ENCODE measurements at regions not wholly inside any gene's neighbourhood (a gene's known extent, or its start where the extent isn't known, plus 50 kb on each side); places are given as distances from the start of the nearest gene placed in this dataset.

GRCh38 chr7:17689361-17689902, 250.9 kb downstream of the SNX13 start:
- no peak for DNase-seq (ENCODE audit: low spot score)

- DNase-seq (ENCODE audit: low spot score): no peak
Observed at GRCh38 chr7:17690030-17690429, 250.3 kb downstream of the SNX13 start.

- DNase-seq (ENCODE audit: low spot score): no peak
Observed at GRCh38 chr7:17696422-17696821, 243.9 kb downstream of the SNX13 start.

GRCh38 chr7:17697128-17697881, 243.0 kb downstream of the SNX13 start:
- no peak for DNase-seq (ENCODE audit: low spot score)

GRCh38 chr7:17699696-17700095, 240.6 kb downstream of the SNX13 start:
- DNase-seq (ENCODE audit: low spot score): no peak

- no peak for DNase-seq (ENCODE audit: low spot score)
Observed at GRCh38 chr7:17700138-17700537, 240.2 kb downstream of the SNX13 start.

- no peak for DNase-seq (ENCODE audit: low spot score)
Observed at GRCh38 chr7:17706275-17706674, 234.0 kb downstream of the SNX13 start.

- peak; percentile 38 for DNase-seq (ENCODE audit: low spot score)
Observed at GRCh38 chr7:17706734-17707133, 233.6 kb downstream of the SNX13 start.

GRCh38 chr7:17709127-17709526, 231.2 kb downstream of the SNX13 start:
- DNase-seq (ENCODE audit: low spot score): no peak

GRCh38 chr7:17709599-17709998, 230.7 kb downstream of the SNX13 start:
- no peak for DNase-seq (ENCODE audit: low spot score)

- DNase-seq (ENCODE audit: low spot score): no peak
Observed at GRCh38 chr7:17710312-17710711, 230.0 kb downstream of the SNX13 start.

GRCh38 chr7:17713584-17713983, 226.7 kb downstream of the SNX13 start:
- no peak for DNase-seq (ENCODE audit: low spot score)

- DNase-seq (ENCODE audit: low spot score): no peak
Observed at GRCh38 chr7:17716816-17717215, 223.5 kb downstream of the SNX13 start.

GRCh38 chr7:17719998-17720397, 220.3 kb downstream of the SNX13 start:
- no peak for DNase-seq (ENCODE audit: low spot score)

- DNase-seq (ENCODE audit: low spot score): no peak
Observed at GRCh38 chr7:17721736-17722285, 218.5 kb downstream of the SNX13 start.

- DNase-seq (ENCODE audit: low spot score): no peak
Observed at GRCh38 chr7:17722798-17723197, 217.5 kb downstream of the SNX13 start.

- DNase-seq (ENCODE audit: low spot score): no peak
Observed at GRCh38 chr7:17725821-17726220, 214.5 kb downstream of the SNX13 start.

- no peak for DNase-seq (ENCODE audit: low spot score)
Observed at GRCh38 chr7:17732083-17732482, 208.2 kb downstream of the SNX13 start.
